Right lobe of liver (tissue), 4 donors: ENCODE measurements at regions not wholly inside any gene's neighbourhood (a gene's known extent, or its start where the extent isn't known, plus 50 kb on each side); places are given as distances from the start of the nearest gene placed in this dataset.

Experiments
- POLR2A ChIP-seq: fragments of 450-650 bp; IDR thresholded peaks from one replicate; pipeline ENCODE4 v1.6.1; 2017; ENCODE audit warnings: antibody characterized with exemption, mild to moderate bottlenecking
- TF ChIP-seq, protein P1 (sequence below), 4 donors: fragments of 200-600 bp in 3 of 4; fragments of 450-650 bp in 1 of 4; IDR thresholded peaks; one replicate each; pipeline versions ENCODE4 v1.5.1 to v1.8.0; 2016 to 2022; ENCODE audit warnings: antibody characterized with exemption in 4 of 4, mild to moderate bottlenecking in 2 of 4
- donor health status: DM: no; HTN: no; CAD: no.
- donor health status: DM: no; HTN: no; CAD: no.
- donor health status: DM: no; HTN: yes; CAD: no.

DNA sequence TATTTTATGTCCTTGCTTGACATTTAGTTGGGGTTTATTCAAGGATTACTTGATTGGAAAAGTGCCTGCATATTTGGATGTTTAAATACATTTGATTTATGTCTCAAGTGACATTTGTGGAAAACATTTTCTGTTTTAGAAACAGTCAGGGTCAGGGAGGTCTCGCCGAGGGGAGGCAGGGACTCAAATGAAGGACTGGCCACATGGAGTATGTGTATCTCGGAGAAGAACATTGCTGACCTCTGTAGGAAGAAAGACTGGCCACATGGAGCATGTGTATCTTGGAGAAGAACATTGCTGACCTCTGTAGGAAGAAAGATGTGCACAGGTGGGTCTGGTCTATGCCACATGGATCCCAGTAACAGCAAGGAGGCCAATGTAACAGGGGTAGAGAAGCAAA lies 233.6 kb downstream of the TRIML1 start:
- no peak for TF ChIP-seq POLR2A
- TF ChIP-seq, protein P1, sequence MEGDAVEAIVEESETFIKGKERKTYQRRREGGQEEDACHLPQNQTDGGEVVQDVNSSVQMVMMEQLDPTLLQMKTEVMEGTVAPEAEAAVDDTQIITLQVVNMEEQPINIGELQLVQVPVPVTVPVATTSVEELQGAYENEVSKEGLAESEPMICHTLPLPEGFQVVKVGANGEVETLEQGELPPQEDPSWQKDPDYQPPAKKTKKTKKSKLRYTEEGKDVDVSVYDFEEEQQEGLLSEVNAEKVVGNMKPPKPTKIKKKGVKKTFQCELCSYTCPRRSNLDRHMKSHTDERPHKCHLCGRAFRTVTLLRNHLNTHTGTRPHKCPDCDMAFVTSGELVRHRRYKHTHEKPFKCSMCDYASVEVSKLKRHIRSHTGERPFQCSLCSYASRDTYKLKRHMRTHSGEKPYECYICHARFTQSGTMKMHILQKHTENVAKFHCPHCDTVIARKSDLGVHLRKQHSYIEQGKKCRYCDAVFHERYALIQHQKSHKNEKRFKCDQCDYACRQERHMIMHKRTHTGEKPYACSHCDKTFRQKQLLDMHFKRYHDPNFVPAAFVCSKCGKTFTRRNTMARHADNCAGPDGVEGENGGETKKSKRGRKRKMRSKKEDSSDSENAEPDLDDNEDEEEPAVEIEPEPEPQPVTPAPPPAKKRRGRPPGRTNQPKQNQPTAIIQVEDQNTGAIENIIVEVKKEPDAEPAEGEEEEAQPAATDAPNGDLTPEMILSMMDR (IDR thresholded peaks at IDR 0.05): no peak
